Pancreas (tissue), 10 donors: ENCODE measurements at regions not wholly inside any gene's neighbourhood (a gene's known extent, or its start where the extent isn't known, plus 50 kb on each side); places are given as distances from the start of the nearest gene placed in this dataset.

Source experiments
- ATAC-seq, 4 donors: fragments of 200-7000 bp; cut with Tn5 transposase; one replicate each; pipeline versions ENCODE4 v1.8.0 to v1.9.1; 2020; ENCODE audit warnings: mild to moderate bottlenecking in 4 of 4, moderate library complexity in 4 of 4
- DNase-seq, 6 donors: peaks; one replicate each; pipeline ENCODE4 v3.0.0-alpha.2; 2020
- FAIRE-seq: peaks from 2 replicates; lab custom pipeline; 2012; peaks lifted over from hg19 to GRCh38; lab: Jason Lieb, UNC
- H3K27ac ChIP-seq, 4 donors: fragments of 200-600 bp; sonication (generic); 1 replicate in 3 of 4; 2 replicates in 1 of 4; pipeline versions ENCODE4 v1.5.0 to v1.8.0; 2020
- H3K27me3 ChIP-seq, 4 donors: fragments of 200-600 bp; one replicate each; pipeline ENCODE4 v1.8.0; 2021
- H3K36me3 ChIP-seq, 3 donors: fragments of 200-600 bp; sonication (generic) in 1 of 3; one replicate each; pipeline versions ENCODE4 v1.5.0 to v1.8.0; 2020 to 2021
- H3K4me1 ChIP-seq, 3 donors: fragments of 200-600 bp; one replicate each; pipeline ENCODE4 v1.8.0; 2021
- H3K4me3 ChIP-seq, 4 donors: fragments of 200-600 bp; sonication (generic) in 2 of 4; one replicate each; pipeline versions ENCODE4 v1.5.0 to v1.8.0; 2020 to 2021
- H3K9me3 ChIP-seq, 4 donors: fragments of 200-600 bp; one replicate each; pipeline ENCODE4 v1.8.0; 2021
- WGBS, 2 donors: extraction: QIAGEN DNeasy Blood & Tissue Kit; methylation state at CpG; one replicate each; pipeline ENCODE4 v1.1.7; 2013; 5-methylcytosine and 5-hydroxymethylcytosine counted together
- intact Hi-C, 3 donors: fragments of 100-400 bp; cut with DNase I; formaldehyde crosslinking; loops; one replicate each; pipeline versions ENCODE4 v1.11.1 to v1.14.2; 2022
- TF ChIP-seq, protein P1 (sequence below), 4 donors: fragments of 200-600 bp; sonication (generic) in 3 of 4; IDR thresholded peaks; one replicate each; pipeline versions ENCODE4 v1.5.0 to v1.8.0; 2021; ENCODE audit warnings: antibody characterized with exemption in 4 of 4
- donor health status: healthy with polysubstance abuse.
- donor health status: DM: no; HTN: no; CAD: no; lungs with moderate emphysema.
- donor health status: DM: no; HTN: no; CAD: no.
- donor health status: control.
- donor health status: control.
- donor health status: Bipolar disorder and iron deficiency.
- donor health status: DM: yes; HTN: yes; CAD: no.
- donor health status: DM: no; HTN: no; CAD: no.
- donor health status: DM: no; HTN: no; CAD: no.
- donor health status: DM: yes; HTN: yes; CAD: no.

- intact Hi-C loops, result no loop called here
- Histone ChIP-seq H3K4me1 (no peaks in the 10 kb centered on the region), H3K27me3 (no peaks in the 10 kb centered on the region), H3K27ac (no peak overlapping the region), H3K9me3 (no peaks in the 10 kb centered on the region), H3K4me3 (no peak overlapping the region), H3K36me3 (no peaks in the 10 kb centered on the region)
- TF ChIP-seq, protein P1, sequence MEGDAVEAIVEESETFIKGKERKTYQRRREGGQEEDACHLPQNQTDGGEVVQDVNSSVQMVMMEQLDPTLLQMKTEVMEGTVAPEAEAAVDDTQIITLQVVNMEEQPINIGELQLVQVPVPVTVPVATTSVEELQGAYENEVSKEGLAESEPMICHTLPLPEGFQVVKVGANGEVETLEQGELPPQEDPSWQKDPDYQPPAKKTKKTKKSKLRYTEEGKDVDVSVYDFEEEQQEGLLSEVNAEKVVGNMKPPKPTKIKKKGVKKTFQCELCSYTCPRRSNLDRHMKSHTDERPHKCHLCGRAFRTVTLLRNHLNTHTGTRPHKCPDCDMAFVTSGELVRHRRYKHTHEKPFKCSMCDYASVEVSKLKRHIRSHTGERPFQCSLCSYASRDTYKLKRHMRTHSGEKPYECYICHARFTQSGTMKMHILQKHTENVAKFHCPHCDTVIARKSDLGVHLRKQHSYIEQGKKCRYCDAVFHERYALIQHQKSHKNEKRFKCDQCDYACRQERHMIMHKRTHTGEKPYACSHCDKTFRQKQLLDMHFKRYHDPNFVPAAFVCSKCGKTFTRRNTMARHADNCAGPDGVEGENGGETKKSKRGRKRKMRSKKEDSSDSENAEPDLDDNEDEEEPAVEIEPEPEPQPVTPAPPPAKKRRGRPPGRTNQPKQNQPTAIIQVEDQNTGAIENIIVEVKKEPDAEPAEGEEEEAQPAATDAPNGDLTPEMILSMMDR (IDR thresholded peaks at IDR 0.05), result no peak
- ATAC-seq, result no peak
- 78 to 81% methylated on average over 9 of the region's 9 CpGs for WGBS, 2 donors
- no peak for FAIRE-seq
- DNase-seq, result peak in 1 of 6 donors; percentile 31
These were observed 64.8 kb upstream of the WNT11 start for GRCh38 chr11:76271068-76271467.

- ATAC-seq (peak in 1 of 4 donors; percentile 26), DNase-seq (no peak), FAIRE-seq (no peak)
- WGBS, 2 donors, result 50 to 66% methylated on average over 1 of the region's 1 CpG
- TF ChIP-seq, protein P1 (IDR thresholded peaks at IDR 0.05), result no peak
- no peak overlapping the region for H3K27ac ChIP-seq
- H3K27me3 ChIP-seq, result no peaks in the 10 kb centered on the region
- no peaks in the 10 kb centered on the region for H3K36me3 ChIP-seq
- no peaks in the 10 kb centered on the region for H3K4me1 ChIP-seq
- intact Hi-C loops, result no loop called here
- H3K9me3 ChIP-seq, result no peaks in the 10 kb centered on the region
- H3K4me3 ChIP-seq, result no peak overlapping the region
These were observed 64.1 kb upstream of the WNT11 start for GRCh38 chr11:76270389-76270788.

- Histone ChIP-seq H3K27me3 (no peaks in the 10 kb centered on the region), H3K36me3 (no peaks in the 10 kb centered on the region), H3K9me3 (no peaks in the 10 kb centered on the region), H3K4me1 (no peaks in the 10 kb centered on the region), H3K27ac (no peak overlapping the region), H3K4me3 (no peak overlapping the region)
- TF ChIP-seq, protein P1 (IDR thresholded peaks at IDR 0.05), result no peak
- intact Hi-C loops, result no loop called here
- ATAC-seq, result no peak
- DNase-seq, result no peak
- FAIRE-seq, result no peak
- 84 to 89% methylated on average over 13 of the region's 13 CpGs for whole genome bisulfite sequencing, 2 donors
These were observed 63.5 kb upstream of the WNT11 start for GRCh38 chr11:76269661-76270261.

- Histone ChIP-seq H3K36me3 (no peaks in the 10 kb centered on the region), H3K9me3 (no peaks in the 10 kb centered on the region), H3K27ac (no peak overlapping the region), H3K27me3 (no peaks in the 10 kb centered on the region), H3K4me3 (no peak overlapping the region), H3K4me1 (no peaks in the 10 kb centered on the region)
- peak in 2 of 4 donors; percentile 44 to 55 for ATAC-seq
- FAIRE-seq, result no peak
- WGBS, 2 donors, result 87 to 89% methylated on average over 6 of the region's 6 CpGs
- no peak for DNase-seq
- intact Hi-C loops, result no loop called here
- TF ChIP-seq, protein P1 (IDR thresholded peaks at IDR 0.05), result no peak
These were observed 62.9 kb upstream of the WNT11 start for GRCh38 chr11:76269247-76269646.

GRCh38 chr11:76268498-76268897 is 62.2 kb upstream of the WNT11 start:
- Histone ChIP-seq H3K27ac (no peak overlapping the region), H3K9me3 (no peaks in the 10 kb centered on the region), H3K36me3 (no peaks in the 10 kb centered on the region), H3K4me1 (no peaks in the 10 kb centered on the region), H3K4me3 (no peak overlapping the region), H3K27me3 (no peaks in the 10 kb centered on the region)
- TF ChIP-seq, protein P1 (IDR thresholded peaks at IDR 0.05), result no peak
- ATAC-seq (no peak), DNase-seq (no peak), FAIRE-seq (no peak)
- intact Hi-C loops, result no loop called here
